HEK293T (cell line): ENCODE measurements at regions not wholly inside any gene's neighbourhood (a gene's known extent, or its start where the extent isn't known, plus 50 kb on each side); places are given as distances from the start of the nearest gene placed in this dataset.

ENCODE experiments used
- ARNT ChIP-seq: fragments of 450-650 bp; IDR thresholded peaks from 2 replicates; pipeline ENCODE4 v1.6.1; 2017; ENCODE audit warnings: mild to moderate bottlenecking
- BHLHE40 ChIP-seq: fragments of 450-650 bp; IDR thresholded peaks from 2 replicates; pipeline ENCODE4 v1.6.1; 2016; ENCODE audit warnings: mild to moderate bottlenecking, moderate library complexity, borderline replicate concordance
- CTBP1 ChIP-seq: fragments of 450-650 bp; IDR thresholded peaks from 2 replicates; pipeline ENCODE4 v1.6.1; 2016; ENCODE audit warnings: borderline replicate concordance
- FOXK2 ChIP-seq: fragments of 450-650 bp; IDR thresholded peaks from 2 replicates; pipeline ENCODE4 v1.6.1; 2016; ENCODE audit warnings: mild to moderate bottlenecking
- FOXM1 ChIP-seq: fragments of 450-650 bp; IDR thresholded peaks from 2 replicates; pipeline ENCODE4 v1.6.1; 2017; ENCODE audit warnings: mild to moderate bottlenecking, borderline replicate concordance
- HDGF ChIP-seq: fragments of 450-650 bp; IDR thresholded peaks from 2 replicates; pipeline ENCODE4 v1.6.1; 2017; ENCODE audit warnings: antibody characterized with exemption, borderline replicate concordance
- NFRKB ChIP-seq: fragments of 450-650 bp; IDR thresholded peaks from 2 replicates; pipeline ENCODE4 v1.6.1; 2016; ENCODE audit warnings: mild to moderate bottlenecking, moderate library complexity
- SUZ12 ChIP-seq: fragments of 450-650 bp; IDR thresholded peaks from 2 replicates; pipeline ENCODE4 v1.6.1; 2016; ENCODE audit warnings: mild to moderate bottlenecking
- TF ChIP-seq, protein P1 (sequence below): fragments of 450-650 bp; IDR thresholded peaks from 2 replicates; pipeline ENCODE4 v1.6.1; 2016

GRCh38 chr2:15072836-15073235 is 440.3 kb downstream of the LRATD1 start:
- TF ChIP-seq NFRKB (no peak), CTBP1 (no peak), HDGF (no peak), ARNT (no peak), FOXM1 (no peak), FOXK2 (no peak), SUZ12 (no peak), BHLHE40 (no peak)
- TF ChIP-seq, protein P1, sequence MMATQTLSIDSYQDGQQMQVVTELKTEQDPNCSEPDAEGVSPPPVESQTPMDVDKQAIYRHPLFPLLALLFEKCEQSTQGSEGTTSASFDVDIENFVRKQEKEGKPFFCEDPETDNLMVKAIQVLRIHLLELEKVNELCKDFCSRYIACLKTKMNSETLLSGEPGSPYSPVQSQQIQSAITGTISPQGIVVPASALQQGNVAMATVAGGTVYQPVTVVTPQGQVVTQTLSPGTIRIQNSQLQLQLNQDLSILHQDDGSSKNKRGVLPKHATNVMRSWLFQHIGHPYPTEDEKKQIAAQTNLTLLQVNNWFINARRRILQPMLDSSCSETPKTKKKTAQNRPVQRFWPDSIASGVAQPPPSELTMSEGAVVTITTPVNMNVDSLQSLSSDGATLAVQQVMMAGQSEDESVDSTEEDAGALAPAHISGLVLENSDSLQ: no peak
